Fibroblast of lung (primary cell): ENCODE measurements at regions not wholly inside any gene's neighbourhood (a gene's known extent, or its start where the extent isn't known, plus 50 kb on each side); places are given as distances from the start of the nearest gene placed in this dataset.

Experiments
- EZH2 ChIP-seq: IDR thresholded peaks from 2 replicates; pipeline ENCODE4 v1.5.1; 2012; ENCODE audit warnings: low read length, control low read depth, mild to moderate bottlenecking; ENCODE audit errors: missing control alignments
- TF ChIP-seq, protein P1 (sequence below), 2 donors: IDR thresholded peaks in 1 of 2; conservative IDR thresholded peaks in 1 of 2; 1 replicate in 1 of 2; 2 replicates in 1 of 2; pipeline ENCODE4 v1.5.1; 2011 to 2012; ENCODE audit warnings: low read length in 2 of 2, control low read depth in 1 of 2, inconsistent platforms in 1 of 2, low read depth in 1 of 2, mild to moderate bottlenecking in 1 of 2

DNA sequence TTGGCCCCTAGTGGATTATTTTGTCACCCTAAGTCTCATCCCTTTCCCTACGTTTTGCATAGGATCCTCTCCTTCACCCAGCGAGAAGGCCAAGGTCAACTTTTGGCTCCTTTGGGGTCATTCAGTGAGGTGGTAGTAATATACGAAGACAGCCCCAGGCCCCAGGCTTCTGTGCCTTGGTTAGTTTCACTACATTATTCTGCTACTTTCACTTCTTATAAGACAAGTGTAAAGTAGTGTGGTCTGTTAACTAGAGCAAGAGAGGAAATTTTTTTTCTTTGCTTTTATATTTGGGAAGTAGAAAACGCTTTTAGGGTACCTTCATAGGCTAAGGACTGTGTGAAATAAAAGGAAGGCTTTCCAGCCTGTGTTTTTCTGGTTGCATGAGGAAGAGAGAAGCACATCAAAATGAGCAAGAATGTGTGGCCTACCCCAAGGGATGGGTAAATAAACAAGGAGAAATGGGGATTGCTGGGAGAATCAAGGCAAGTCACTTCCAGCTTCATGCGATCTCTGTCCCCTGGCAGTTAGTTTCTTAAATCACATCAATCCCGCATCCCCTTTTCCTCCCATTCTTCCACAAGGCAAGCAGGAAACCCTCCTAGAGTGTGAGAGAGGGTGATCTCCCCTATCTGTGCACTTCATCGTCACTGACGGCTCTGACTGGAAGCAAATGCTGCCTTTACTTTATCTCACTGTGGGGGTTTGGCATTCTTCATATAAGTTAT is 677.0 kb upstream of the WWC1 start:
- no peak for TF ChIP-seq EZH2
- TF ChIP-seq, protein P1, sequence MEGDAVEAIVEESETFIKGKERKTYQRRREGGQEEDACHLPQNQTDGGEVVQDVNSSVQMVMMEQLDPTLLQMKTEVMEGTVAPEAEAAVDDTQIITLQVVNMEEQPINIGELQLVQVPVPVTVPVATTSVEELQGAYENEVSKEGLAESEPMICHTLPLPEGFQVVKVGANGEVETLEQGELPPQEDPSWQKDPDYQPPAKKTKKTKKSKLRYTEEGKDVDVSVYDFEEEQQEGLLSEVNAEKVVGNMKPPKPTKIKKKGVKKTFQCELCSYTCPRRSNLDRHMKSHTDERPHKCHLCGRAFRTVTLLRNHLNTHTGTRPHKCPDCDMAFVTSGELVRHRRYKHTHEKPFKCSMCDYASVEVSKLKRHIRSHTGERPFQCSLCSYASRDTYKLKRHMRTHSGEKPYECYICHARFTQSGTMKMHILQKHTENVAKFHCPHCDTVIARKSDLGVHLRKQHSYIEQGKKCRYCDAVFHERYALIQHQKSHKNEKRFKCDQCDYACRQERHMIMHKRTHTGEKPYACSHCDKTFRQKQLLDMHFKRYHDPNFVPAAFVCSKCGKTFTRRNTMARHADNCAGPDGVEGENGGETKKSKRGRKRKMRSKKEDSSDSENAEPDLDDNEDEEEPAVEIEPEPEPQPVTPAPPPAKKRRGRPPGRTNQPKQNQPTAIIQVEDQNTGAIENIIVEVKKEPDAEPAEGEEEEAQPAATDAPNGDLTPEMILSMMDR (conservative IDR thresholded peaks at IDR 0.05 in 1 of 2, IDR thresholded peaks at IDR 0.05 in 1 of 2; ENCODE audit: low read depth in 1 of 2, low read length in 2 of 2), result no peak
